WTC11 (cell line): ENCODE measurements at regions not wholly inside any gene's neighbourhood (a gene's known extent, or its start where the extent isn't known, plus 50 kb on each side); places are given as distances from the start of the nearest gene placed in this dataset.

Experiments
- CREB1 ChIP-seq: sonication (generic); formaldehyde crosslinking; IDR thresholded peaks from 2 replicates; pipeline ENCODE4 v1.8.0; 2023; ENCODE audit warnings: mild to moderate bottlenecking, missing genetic modification reagents
- CREM ChIP-seq: sonication (generic); formaldehyde crosslinking; IDR thresholded peaks from 2 replicates; pipeline ENCODE4 v1.8.1; 2022; ENCODE audit warnings: mild to moderate bottlenecking, missing genetic modification reagents, moderate library complexity
- CTCF ChIP-seq: fragments of 200-600 bp; IDR thresholded peaks from 2 replicates; pipeline ENCODE4 v1.8.0; 2022; ENCODE audit warnings: antibody characterized with exemption
- MAX ChIP-seq: sonication (generic); formaldehyde crosslinking; IDR thresholded peaks from 2 replicates; pipeline ENCODE4 v1.8.0; 2022; ENCODE audit warnings: mild to moderate bottlenecking, missing genetic modification reagents
- NFYB ChIP-seq: sonication (generic); formaldehyde crosslinking; conservative IDR thresholded peaks from 2 replicates; pipeline ENCODE4 v1.8.0; 2022; ENCODE audit warnings: low read depth, missing genetic modification reagents
- ZNF121 ChIP-seq: sonication (generic); formaldehyde crosslinking; IDR thresholded peaks from 2 replicates; pipeline ENCODE4 v1.8.0; 2023; ENCODE audit warnings: missing genetic modification reagents

- no peak for TF ChIP-seq MAX
- no peak for TF ChIP-seq CTCF
- no peak for TF ChIP-seq NFYB (CRISPR knock-in tag)
- no peak for TF ChIP-seq ZNF121 (CRISPR knock-in tag)
- no peak for TF ChIP-seq CREB1 (CRISPR knock-in tag)
- TF ChIP-seq CREM (CRISPR knock-in tag), result no peak
Observed at GRCh38 chr10:43731486-43731885, 82.8 kb upstream of the ZNF32 start.
